ENCODE measurements at regions not wholly inside any gene's neighbourhood (a gene's known extent, or its start where the extent isn't known, plus 50 kb on each side); places are given as distances from the start of the nearest gene placed in this dataset.
A peak's percentile ranks its signal among the peaks of the same experiment; 100 is the strongest.
"Not testable (repeated sequence)": the region's sequence is repeated elsewhere in the genome, so short reads cannot be mapped to it uniquely, and the experiment has no call there.

DNA sequence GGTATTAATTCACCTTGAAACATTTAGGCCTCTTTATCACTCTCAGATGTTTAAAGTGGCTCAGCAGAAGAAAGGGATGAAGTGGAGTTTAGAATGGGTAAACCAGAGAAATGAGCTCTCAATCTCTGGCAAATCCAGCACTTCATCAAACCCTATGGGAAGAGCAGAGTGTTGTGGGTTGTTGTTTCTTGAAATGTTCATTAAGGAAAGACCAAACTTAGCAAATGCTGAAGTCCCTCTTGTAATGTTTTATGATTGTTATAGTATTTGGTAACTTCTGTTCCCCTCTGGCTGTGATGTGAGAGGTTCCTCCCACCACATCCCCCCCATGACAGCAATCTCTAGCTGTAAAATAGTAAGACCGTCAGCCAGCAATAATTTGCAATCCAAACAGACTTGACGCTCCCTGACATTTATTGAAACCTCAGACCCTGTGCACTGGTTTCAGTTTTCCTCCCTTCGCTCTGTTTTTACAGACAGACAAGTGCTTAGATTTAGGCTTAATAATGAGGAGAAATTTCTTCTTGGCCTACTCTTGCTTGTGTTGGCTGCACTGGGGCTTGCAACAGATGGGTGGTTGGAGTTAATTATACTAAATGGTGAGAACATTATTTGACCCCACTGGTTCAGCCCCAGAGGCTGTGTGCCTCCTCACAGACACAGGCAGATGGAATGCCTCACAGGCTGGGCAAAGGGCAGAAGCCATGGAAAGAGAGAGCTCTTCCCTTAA, 609.4 kb upstream of the SOX9 start:
- Histone ChIP-seq H3K36me3 (ENCODE audit: control insufficient read depth in 2 of 2, extremely low read depth in 1 of 2, insufficient read depth in 2 of 2, low read length in 2 of 2) (no peaks in the 10 kb centered on the region), H3K9ac (ENCODE audit: control insufficient read depth, extremely low read depth, insufficient read depth, low read length) (no peak overlapping the region), H3K9me1 (ENCODE audit: control insufficient read depth, extremely low read depth, insufficient read depth, low read length) (no peaks in the 10 kb centered on the region), H3K27ac (ENCODE audit: control insufficient read depth, insufficient read depth, low read length) (no peak overlapping the region), H3K27me3 (ENCODE audit: control insufficient read depth, extremely low read depth, insufficient read depth, low read length) (no peaks in the 10 kb centered on the region), H3K79me2 (ENCODE audit: control insufficient read depth, insufficient read depth, low read length) (no peaks in the 10 kb centered on the region), H4K20me1 (ENCODE audit: control insufficient read depth, extremely low read depth, insufficient read depth, low read length) (no peaks in the 10 kb centered on the region), H2AFZ (ENCODE audit: control insufficient read depth, low read length) (no peak overlapping the region), H3K9me3 (ENCODE audit: control insufficient read depth, low read depth, low read length) (no peaks in the 10 kb centered on the region), H3K4me3 (ENCODE audit: control insufficient read depth in 2 of 3, extremely low read depth in 1 of 3, insufficient read depth in 2 of 3, low read depth in 1 of 3, low read length in 3 of 3) (no peak overlapping the region), H3K4me1 (ENCODE audit: control insufficient read depth, extremely low read depth, insufficient read depth, low read length) (peaks cover 8% of the 10 kb centered on the region), H3K4me2 (ENCODE audit: control insufficient read depth, extremely low read depth, insufficient read depth, low read depth, low read length) (no peak overlapping the region)
- FAIRE-seq (no peak), DNase-seq (ENCODE audit: low read depth, low spot score) (no peak)
- TF ChIP-seq, protein P1, sequence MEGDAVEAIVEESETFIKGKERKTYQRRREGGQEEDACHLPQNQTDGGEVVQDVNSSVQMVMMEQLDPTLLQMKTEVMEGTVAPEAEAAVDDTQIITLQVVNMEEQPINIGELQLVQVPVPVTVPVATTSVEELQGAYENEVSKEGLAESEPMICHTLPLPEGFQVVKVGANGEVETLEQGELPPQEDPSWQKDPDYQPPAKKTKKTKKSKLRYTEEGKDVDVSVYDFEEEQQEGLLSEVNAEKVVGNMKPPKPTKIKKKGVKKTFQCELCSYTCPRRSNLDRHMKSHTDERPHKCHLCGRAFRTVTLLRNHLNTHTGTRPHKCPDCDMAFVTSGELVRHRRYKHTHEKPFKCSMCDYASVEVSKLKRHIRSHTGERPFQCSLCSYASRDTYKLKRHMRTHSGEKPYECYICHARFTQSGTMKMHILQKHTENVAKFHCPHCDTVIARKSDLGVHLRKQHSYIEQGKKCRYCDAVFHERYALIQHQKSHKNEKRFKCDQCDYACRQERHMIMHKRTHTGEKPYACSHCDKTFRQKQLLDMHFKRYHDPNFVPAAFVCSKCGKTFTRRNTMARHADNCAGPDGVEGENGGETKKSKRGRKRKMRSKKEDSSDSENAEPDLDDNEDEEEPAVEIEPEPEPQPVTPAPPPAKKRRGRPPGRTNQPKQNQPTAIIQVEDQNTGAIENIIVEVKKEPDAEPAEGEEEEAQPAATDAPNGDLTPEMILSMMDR (optimal IDR thresholded peaks at IDR 0.05 in 1 of 3, IDR thresholded peaks at IDR 0.05 in 1 of 3, conservative IDR thresholded peaks at IDR 0.05 in 1 of 3; ENCODE audit: extremely low read depth in 1 of 3, insufficient read depth in 2 of 3, low read length in 3 of 3): no peak
- no peak for TF ChIP-seq EZH2 (IDR thresholded peaks at IDR 0.05; ENCODE audit: low read length)
- dilution Hi-C loops (cut with MboI; ENCODE audit: extremely low pct_ligation_motif_present, low sequenced_read_pairs): no loop called here

DNA sequence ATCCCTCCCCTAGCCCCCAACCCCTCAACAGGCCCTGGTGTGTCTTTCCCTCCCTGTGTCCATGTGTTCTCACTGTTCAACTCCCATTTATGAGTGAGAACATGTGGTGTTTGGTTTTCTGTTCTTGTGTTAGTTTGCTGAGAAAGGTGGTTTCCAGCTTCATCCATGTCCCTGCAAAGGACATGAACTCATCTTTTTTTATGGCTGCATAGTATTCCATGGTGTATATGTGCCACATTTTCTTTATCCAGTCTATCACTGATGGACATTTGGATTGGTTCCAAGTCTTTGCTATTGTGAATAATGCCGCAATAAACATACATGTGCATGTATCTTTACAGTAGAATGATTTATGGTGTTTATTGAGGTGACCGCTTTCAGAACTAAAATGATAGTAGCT, 607.1 kb upstream of the SOX9 start:
- H2AFZ ChIP-seq (ENCODE audit: control insufficient read depth, low read length); H3K36me3 ChIP-seq (ENCODE audit: control insufficient read depth in 2 of 2, extremely low read depth in 1 of 2, insufficient read depth in 2 of 2, low read length in 2 of 2); H3K4me3 ChIP-seq (ENCODE audit: control insufficient read depth in 2 of 3, extremely low read depth in 1 of 3, insufficient read depth in 2 of 3, low read depth in 1 of 3, low read length in 3 of 3); FAIRE-seq; dilution Hi-C loops (cut with MboI; ENCODE audit: extremely low pct_ligation_motif_present, low sequenced_read_pairs); H3K9me3 ChIP-seq (ENCODE audit: control insufficient read depth, low read depth, low read length); DNase-seq (ENCODE audit: low read depth, low spot score); H3K9me1 ChIP-seq (ENCODE audit: control insufficient read depth, extremely low read depth, insufficient read depth, low read length); H3K27me3 ChIP-seq (ENCODE audit: control insufficient read depth, extremely low read depth, insufficient read depth, low read length); H3K27ac ChIP-seq (ENCODE audit: control insufficient read depth, insufficient read depth, low read length); H3K9ac ChIP-seq (ENCODE audit: control insufficient read depth, extremely low read depth, insufficient read depth, low read length); H3K79me2 ChIP-seq (ENCODE audit: control insufficient read depth, insufficient read depth, low read length); H4K20me1 ChIP-seq (ENCODE audit: control insufficient read depth, extremely low read depth, insufficient read depth, low read length); H3K4me2 ChIP-seq (ENCODE audit: control insufficient read depth, extremely low read depth, insufficient read depth, low read depth, low read length): not testable (repeated sequence)
- peaks cover 12% of the 10 kb centered on the region for H3K4me1 ChIP-seq (ENCODE audit: control insufficient read depth, extremely low read depth, insufficient read depth, low read length)

DNA sequence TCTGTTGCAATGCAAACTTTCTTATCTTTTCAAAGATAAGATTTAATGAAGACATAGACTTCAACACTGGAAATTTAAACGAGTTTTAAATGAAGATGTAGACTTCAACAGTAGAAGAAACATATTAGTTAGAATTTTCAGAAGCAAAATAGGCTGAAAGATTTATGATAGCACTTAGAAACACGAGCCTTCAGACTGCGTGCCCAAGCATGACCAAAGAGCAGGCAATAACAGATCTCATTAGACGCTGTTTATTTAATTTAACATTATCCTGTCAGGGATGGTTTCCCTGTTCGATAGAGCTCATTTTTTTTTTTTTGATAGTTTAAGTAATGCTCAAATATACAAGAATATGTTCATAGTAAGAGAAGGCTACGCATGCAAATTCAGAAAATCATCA, 604.7 kb upstream of the SOX9 start:
- H3K9me3 ChIP-seq (ENCODE audit: control insufficient read depth, low read depth, low read length): no peaks in the 10 kb centered on the region
- FAIRE-seq (peak; percentile 80), DNase-seq (ENCODE audit: low read depth, low spot score) (no peak)
- dilution Hi-C loops (cut with MboI; ENCODE audit: extremely low pct_ligation_motif_present, low sequenced_read_pairs): no loop called here
- H4K20me1 ChIP-seq (ENCODE audit: control insufficient read depth, extremely low read depth, insufficient read depth, low read length): no peaks in the 10 kb centered on the region
- H3K36me3 ChIP-seq (ENCODE audit: control insufficient read depth in 2 of 2, extremely low read depth in 1 of 2, insufficient read depth in 2 of 2, low read length in 2 of 2): no peaks in the 10 kb centered on the region
- H3K4me1 ChIP-seq (ENCODE audit: control insufficient read depth, extremely low read depth, insufficient read depth, low read length): peaks cover 18% of the 10 kb centered on the region
- H2AFZ ChIP-seq (ENCODE audit: control insufficient read depth, low read length): peak overlapping the region; percentile 58
- no peak for TF ChIP-seq EZH2 (IDR thresholded peaks at IDR 0.05; ENCODE audit: low read length)
- TF ChIP-seq, protein P1 (optimal IDR thresholded peaks at IDR 0.05 in 1 of 3, IDR thresholded peaks at IDR 0.05 in 1 of 3, conservative IDR thresholded peaks at IDR 0.05 in 1 of 3; ENCODE audit: extremely low read depth in 1 of 3, insufficient read depth in 2 of 3, low read length in 3 of 3): no peak
- peak overlapping the region; percentile 53 for H3K4me2 ChIP-seq (ENCODE audit: control insufficient read depth, extremely low read depth, insufficient read depth, low read depth, low read length)
- H3K9ac ChIP-seq (ENCODE audit: control insufficient read depth, extremely low read depth, insufficient read depth, low read length): no peak overlapping the region
- peak overlapping the region in 1 of 3 experiments; percentile 23 for H3K4me3 ChIP-seq (ENCODE audit: control insufficient read depth in 2 of 3, extremely low read depth in 1 of 3, insufficient read depth in 2 of 3, low read depth in 1 of 3, low read length in 3 of 3)
- no peaks in the 10 kb centered on the region for H3K9me1 ChIP-seq (ENCODE audit: control insufficient read depth, extremely low read depth, insufficient read depth, low read length)
- H3K79me2 ChIP-seq (ENCODE audit: control insufficient read depth, insufficient read depth, low read length): no peaks in the 10 kb centered on the region
- H3K27ac ChIP-seq (ENCODE audit: control insufficient read depth, insufficient read depth, low read length): no peak overlapping the region
- no peaks in the 10 kb centered on the region for H3K27me3 ChIP-seq (ENCODE audit: control insufficient read depth, extremely low read depth, insufficient read depth, low read length)

Data from keratinocyte (primary cell).